Fibroblast of lung (primary cell): ENCODE measurements at regions not wholly inside any gene's neighbourhood (a gene's known extent, or its start where the extent isn't known, plus 50 kb on each side); places are given as distances from the start of the nearest gene placed in this dataset.

Source experiments
- EZH2 ChIP-seq: IDR thresholded peaks from 2 replicates; pipeline ENCODE4 v1.5.1; 2012; ENCODE audit warnings: low read length, control low read depth, mild to moderate bottlenecking; ENCODE audit errors: missing control alignments
- TF ChIP-seq, protein P1 (sequence below), 2 donors: IDR thresholded peaks in 1 of 2; conservative IDR thresholded peaks in 1 of 2; 1 replicate in 1 of 2; 2 replicates in 1 of 2; pipeline ENCODE4 v1.5.1; 2011 to 2012; ENCODE audit warnings: low read length in 2 of 2, control low read depth in 1 of 2, inconsistent platforms in 1 of 2, low read depth in 1 of 2, mild to moderate bottlenecking in 1 of 2

DNA sequence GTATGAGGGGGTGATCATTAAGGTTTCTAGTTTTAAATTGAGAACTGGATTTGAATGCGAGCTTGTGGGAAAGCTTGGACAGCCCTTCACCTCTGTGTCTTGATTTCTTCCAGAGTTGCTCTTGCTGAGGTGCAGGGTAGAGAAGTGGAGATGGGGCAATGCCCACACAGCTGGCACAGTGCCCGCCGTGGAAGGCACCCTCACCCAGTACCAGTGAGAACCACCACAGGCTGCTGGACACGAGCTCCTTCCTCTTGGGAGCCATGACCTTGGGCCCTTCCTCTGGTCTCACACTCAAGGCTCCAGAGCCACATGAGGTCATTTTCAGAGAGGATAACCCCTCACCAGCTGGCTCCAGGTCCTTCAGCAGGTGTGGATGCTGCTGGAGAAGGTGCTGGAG lies 67.3 kb downstream of the DACT2 start:
- TF ChIP-seq, protein P1, sequence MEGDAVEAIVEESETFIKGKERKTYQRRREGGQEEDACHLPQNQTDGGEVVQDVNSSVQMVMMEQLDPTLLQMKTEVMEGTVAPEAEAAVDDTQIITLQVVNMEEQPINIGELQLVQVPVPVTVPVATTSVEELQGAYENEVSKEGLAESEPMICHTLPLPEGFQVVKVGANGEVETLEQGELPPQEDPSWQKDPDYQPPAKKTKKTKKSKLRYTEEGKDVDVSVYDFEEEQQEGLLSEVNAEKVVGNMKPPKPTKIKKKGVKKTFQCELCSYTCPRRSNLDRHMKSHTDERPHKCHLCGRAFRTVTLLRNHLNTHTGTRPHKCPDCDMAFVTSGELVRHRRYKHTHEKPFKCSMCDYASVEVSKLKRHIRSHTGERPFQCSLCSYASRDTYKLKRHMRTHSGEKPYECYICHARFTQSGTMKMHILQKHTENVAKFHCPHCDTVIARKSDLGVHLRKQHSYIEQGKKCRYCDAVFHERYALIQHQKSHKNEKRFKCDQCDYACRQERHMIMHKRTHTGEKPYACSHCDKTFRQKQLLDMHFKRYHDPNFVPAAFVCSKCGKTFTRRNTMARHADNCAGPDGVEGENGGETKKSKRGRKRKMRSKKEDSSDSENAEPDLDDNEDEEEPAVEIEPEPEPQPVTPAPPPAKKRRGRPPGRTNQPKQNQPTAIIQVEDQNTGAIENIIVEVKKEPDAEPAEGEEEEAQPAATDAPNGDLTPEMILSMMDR (conservative IDR thresholded peaks at IDR 0.05 in 1 of 2, IDR thresholded peaks at IDR 0.05 in 1 of 2; ENCODE audit: low read depth in 1 of 2, low read length in 2 of 2), result no peak
- no peak for TF ChIP-seq EZH2
